NCI-H1417 (cell line): ENCODE measurements at regions not wholly inside any gene's neighbourhood (a gene's known extent, or its start where the extent isn't known, plus 50 kb on each side); places are given as distances from the start of the nearest gene placed in this dataset.
A peak's percentile ranks its signal among the peaks of the same experiment; 100 is the strongest.

ENCODE experiments used
- DNase-seq, 3 experiments: peaks; one replicate each; lab custom pipeline; 2025; lab: John Stamatoyannopoulos, UW

DNA sequence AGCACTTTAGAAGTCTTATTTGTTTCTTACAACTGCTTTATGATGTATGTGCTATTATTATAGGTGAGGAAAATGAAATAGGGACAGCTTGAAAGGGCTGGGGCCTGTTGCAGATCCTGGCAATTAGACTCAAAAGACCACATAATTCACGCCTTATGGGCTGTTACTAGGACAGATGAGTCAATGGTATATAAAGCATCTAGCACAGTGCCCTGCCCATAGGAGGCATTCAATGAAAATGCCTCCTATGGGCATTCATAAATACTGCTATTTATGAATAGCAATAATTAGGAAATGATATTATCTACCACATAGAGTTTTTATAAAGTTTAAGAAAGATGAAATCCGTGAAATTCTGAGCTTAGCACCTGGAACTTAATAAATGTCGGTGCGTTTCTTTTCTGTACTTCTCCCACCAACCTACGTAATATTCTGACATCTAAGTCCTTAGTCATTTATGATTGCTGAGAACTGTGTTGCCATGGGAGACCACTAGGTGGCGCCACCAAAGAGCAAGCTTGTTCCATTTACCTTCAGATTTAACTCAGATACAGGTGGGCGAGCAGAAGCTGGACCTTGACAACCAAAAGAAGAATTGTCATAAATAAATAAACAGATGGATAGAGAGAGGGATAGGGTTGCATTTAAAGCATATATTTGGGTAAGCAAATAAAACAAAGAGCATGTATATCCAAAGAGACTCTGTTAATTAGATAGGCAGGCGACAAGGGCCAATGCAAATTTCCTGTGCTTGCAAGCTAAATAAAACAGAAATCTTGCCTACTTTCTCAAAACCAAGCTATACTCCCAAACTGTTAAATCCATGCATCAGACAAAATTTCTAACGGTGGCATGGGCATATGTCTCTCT is 699.9 kb downstream of the INHBA start:
- peak; percentile 2 to 51 (median 12) for DNase-seq

DNA sequence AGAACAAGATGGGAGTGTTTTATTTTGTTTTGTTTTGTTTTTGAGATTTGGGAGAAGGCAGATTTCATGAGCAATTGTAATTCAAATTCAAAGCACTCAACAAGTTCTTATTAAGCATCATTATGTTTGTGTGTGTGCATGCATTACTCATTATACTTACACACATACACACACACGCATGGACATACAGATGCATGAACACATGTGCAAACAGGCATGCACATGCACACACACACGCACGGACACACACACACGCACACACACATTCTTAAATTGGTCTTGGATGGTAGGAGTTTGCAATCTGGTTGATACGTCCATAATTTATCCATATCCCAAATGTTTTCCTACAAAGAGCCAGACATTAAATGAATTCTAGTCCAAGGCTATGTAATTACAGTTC is 702.8 kb downstream of the INHBA start:
- no peak for DNase-seq

DNA sequence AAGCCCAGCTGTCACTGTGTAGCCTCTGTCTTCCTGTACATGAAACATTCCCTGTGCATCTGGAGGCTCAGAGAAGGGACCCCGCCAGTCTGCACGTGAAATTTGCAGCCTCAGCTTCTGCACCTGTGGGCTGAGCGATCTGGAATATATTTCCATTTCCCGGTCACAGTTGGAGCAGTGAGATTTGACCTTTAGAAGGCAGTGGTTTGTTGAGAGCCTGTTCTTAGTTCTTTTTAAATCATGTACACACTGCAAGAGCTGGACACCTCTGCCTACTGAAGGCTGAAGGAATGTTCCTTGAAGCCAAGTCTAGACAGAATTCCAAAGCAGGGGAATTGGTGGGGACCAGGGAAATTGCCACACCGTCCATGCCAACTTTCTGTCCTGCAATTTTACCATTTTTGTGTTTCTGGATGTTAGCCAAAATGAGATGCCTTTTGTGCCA is 706.6 kb downstream of the INHBA start:
- no peak for DNase-seq

- no peak for DNase-seq
Measured at GRCh38 chr7:40990841-40991240, 712.0 kb downstream of the INHBA start.

- DNase-seq: no peak
Measured at GRCh38 chr7:40987571-40987970, 715.3 kb downstream of the INHBA start.

DNA sequence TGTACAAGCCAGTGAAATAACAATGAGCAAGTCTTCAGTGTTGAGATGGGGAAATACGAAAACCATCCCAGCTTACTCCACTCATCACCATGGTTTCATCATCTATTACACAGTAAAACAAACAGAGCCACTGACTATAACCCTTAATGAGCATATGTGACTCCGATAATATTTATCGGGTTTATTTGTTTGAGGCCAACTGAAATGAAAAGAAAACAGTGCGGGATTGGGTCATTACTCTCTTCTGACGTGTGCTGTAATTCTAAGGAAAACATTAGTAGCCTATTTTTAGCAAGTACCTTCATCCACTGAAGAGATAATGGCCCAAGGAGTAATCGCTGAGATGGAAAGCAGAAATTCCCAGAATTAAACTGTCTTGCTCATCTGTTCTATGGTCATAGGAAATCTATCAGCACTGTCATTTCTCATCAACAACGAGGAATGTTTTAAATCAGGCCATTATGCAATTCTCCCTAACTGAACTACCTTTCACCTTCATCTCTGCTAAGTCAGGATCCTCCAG is 716.5 kb downstream of the INHBA start:
- DNase-seq: peak in 1 of 3 experiments; percentile 19

DNA sequence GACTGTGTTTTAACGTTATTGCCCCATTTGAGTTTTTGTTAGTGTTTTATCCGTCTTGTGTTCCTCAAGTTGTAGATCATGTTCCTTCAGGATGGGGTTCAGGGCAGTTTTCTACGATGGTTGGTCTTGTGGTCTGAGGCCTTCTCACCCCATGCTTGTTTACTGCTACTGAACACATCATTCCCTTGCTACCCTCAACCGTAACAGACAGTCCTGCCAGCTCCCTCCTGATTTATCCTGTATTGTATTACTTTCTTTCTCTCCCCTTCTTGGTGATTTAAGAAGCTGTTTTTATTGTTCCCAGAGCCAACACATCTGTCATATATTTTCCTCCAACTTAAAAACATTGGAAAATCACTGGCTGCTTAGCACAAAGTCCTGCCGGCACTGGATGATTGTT is 719.8 kb downstream of the INHBA start:
- DNase-seq: no peak

DNA sequence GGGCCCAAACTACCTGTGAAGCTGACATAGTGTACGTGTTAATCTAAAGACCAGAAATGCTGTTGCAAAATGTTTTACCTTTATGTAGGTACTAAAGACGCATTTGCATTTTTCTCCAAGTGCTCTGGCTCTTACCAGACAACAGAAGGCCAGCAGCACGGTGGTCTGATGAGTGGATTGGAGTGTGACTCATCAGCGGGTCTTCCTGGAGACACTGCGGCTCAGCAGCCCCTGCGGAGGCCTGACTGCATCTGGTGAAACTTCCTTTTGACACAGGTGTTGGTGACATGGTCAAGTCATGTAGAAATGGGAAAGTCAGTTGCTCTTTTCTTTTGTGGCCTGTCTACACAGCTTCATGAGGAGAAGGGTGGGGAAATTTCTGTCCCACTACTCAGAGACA is 723.6 kb downstream of the INHBA start:
- no peak for DNase-seq

DNA sequence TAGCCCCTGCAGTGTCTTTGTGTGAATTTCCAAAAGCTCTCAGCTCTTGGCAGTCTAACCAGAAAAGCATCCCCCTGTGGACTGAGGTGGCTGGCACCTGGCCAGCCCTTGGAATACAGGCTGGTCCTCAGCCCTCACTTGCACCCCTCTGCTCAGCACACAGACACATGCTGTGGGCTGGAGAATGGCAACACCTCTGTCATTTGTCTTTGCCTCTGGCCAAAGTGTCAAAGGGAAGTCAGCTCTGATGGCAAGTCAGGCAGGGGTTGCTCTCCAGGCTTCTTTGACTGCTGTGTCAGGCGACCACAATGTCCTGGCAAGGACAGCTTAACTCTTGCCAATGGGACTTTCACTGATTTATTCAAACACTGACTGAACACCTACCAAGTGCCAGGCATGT is 724.8 kb downstream of the INHBA start:
- no peak for DNase-seq

DNA sequence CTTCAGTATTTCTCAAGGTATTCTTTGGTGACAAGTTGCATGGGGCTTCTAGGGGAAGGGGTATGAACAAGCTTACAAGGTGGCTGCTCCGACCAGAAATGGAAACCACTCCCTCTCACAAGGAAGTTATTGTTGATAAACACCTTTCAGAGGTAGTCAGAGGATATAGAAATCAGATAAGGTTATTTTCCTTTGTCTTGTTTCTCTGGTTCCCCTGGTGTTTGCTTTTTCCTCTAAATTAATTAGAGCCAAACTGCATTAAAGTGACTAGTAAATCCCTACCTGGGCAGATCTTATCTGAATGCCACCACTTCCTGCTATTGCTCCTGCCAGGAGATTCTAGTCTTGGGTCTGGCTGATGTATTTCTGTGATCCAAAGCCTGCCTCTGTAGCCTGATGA is 725.4 kb downstream of the INHBA start:
- DNase-seq: no peak

DNA sequence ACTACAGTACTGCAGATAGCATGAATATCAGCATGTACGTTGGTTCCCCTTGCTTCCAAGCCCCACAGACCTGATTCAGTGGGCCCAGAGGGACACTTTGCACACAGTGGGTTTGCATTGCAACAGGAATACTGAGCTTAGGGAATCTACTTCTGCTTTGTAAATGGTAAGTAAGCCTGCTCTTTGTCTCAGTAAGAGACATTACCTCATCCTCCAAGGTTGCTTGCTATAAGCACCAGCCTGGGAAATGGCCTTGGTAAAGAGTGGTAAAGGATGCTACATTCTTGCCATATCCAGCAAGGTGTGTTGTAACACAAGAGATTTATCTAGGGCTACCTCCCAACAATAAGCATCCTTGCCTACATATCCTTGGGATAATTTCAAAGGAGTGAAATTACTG is 730.5 kb downstream of the INHBA start:
- DNase-seq: no peak

GRCh38 chr7:40969641-40970040 is 733.2 kb downstream of the INHBA start:
- DNase-seq: no peak

DNA sequence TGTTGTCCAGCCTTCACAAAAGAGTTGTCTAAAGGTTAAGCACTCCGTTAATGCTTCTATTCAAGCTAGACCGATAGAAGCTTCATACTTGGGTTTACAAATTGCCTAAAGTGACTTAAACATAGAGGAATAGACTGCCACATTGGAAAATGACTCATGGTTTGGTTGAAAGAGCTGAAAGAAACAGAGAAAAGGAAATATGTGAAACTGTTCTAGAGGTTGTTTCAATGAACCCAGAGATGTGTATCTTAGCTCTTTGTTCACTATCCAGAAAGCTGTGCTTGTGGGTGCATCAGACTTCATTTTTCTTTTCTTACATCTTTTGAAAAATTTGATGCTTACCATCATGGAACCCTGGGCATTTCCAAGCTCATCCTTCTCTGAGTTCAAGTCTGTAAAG is 736.2 kb downstream of the INHBA start:
- no peak for DNase-seq

DNA sequence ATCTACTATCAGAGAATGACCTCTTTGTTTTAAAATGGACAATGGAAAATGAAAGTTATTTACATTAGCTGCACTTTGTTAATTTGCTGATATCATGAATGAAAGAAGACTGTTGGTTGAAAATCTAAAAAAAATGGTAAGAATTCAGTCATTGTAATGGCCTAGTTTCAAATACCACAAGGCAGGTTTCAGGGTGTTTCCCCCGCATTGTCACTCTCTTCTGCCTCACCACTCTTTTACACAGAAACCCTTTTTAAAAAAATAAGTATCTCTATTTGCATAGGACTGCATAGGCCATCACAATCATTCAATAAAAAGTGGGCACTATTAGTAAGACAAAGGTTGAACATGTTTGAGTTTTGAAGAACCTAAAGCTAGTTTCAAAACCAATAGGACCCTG is 737.1 kb downstream of the INHBA start:
- no peak for DNase-seq

GRCh38 chr7:40965016-40965415 is 737.9 kb downstream of the INHBA start:
- DNase-seq: no peak

DNA sequence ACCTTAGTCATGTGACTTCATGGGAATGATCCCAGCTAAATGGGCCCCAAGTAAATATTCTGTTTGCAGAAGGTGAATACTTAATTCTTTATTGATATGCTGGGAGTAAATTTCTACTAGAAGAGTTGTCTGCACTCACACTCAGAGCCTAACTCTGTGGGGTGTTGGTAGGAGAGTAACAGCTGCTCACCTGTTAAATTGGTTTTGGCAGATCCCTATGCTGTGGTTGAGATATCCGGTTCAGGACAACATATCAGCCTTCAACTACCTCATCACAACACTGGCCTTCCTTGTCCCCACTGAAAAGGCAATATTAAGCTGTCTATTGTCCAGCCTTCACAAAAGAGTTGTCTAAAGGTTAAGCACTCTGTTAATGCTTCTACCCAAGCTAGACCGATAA is 738.3 kb downstream of the INHBA start:
- DNase-seq: no peak

DNA sequence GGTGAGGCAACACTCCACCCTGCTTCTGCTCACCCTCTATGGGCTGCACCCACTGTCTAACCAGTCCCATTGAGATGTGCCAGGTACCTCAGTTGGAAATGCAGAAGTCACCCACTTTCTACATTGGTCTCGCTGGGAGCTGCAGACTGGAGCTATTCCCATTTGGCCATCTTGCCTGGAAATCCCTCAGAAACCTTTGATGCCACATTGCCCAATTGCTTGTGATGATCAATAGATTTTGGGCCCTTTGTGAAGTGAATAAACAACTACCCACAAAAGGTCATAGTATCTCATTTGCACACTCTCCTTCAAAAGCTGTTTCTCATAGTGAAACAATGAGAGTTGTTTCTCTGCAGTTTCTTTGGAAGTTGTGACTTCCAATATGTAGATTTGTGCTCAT is 742.9 kb downstream of the INHBA start:
- DNase-seq: no peak

- no peak for DNase-seq
Measured at GRCh38 chr7:40948239-40948638, 754.7 kb downstream of the INHBA start.

DNA sequence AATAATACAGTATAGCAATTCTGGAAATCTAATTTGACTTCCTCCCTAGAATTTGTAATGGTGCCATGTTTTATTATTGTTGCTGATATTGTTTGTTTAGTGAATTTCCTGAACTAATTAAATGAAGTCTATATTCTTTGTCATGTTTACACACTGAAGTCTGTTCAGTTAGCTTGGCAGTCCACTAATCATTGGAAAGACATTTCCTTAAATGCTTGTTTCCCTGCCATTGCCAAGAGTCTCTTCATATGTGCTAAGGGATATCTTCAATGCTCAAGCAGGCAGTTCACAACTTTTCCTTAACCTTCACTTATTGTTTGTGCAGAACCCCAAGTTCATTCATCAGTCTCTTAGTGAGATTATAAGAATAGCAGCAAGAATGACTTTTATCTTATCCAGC is 755.3 kb downstream of the INHBA start:
- DNase-seq: no peak

DNA sequence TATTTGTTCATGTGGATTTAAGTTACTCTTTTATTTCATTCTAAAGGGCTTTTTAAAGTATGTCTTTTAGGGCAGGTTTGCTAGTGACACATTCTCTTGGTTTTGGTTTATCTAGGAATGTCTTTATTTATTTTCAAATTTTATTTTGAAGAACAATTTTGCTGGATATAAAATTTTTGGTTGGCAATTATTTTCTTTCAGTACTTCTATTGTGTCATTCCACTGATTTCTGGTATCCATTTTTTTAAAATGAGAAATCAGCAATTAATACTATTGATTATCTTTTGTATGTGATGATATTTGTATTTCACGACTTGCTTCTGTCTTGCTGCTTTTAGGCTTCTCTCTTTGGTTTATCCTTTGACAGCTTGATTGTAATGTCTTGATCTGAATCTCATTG is 756.3 kb downstream of the INHBA start:
- no peak for DNase-seq

DNA sequence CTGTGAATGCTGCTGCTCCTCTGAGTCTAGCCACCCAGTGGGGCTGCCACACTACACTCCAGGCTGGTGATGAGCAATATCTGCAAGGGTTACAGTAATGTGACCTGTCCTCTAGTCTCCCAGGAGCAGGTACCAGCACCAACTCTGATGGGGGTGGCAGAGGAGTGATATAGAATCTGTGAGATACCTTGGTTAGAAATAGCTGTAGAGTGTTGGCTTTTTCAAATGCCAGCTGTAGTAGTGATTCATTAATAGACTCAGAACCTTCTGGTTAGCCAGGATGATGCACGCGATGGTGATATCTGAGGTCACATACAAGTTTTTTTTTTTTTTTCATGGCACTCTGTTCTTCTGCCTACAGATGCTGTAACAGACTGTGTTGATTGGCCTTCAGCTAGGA is 757.1 kb downstream of the INHBA start:
- DNase-seq: no peak

DNA sequence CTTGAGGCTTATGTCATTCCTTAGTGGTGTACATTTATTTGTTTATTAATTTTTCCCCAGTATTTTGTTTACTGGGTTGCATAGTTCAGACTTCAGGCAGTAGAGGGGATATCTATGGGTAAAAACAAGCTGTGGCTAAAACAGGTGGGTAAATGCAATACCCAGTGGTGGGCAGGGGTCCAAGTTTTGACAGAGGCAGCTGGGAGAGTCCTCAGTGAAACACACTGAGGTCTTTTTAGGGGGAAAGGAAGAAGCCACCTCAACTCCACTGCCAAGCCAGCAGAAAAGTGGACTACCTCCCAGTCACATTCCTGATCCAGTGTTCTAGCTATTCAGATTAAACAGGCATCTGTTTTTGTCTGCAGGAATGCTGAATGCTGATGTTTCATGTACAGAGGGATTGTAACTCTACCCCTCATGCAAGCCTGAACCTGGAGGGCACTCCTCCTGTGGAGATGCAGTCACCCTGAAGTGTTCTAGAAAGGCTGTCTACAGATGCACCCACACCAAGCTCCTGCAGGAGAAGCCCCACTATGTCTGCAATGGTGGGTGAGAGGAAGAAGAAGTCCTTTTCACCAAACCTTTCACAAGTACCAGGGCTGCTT is 757.8 kb downstream of the INHBA start:
- DNase-seq: no peak

DNA sequence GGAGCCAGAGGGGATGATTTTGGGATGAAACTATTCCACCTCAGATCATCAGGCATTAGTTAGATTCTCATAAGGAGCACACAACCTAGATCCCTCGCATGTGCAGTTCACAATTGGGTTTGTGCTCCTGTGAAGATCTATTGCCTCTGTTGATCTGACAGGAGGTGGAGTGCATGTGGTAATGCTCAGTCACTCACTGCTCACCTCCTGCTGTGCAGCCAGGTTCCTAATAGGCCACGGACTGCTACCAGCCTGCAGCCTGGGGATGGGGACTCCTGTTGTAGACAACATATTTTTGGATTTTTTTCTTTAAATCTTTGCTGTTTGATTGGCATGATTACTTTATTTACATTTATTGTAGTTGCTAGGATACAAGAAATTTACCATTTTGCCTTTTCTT is 765.0 kb downstream of the INHBA start:
- no peak for DNase-seq

DNA sequence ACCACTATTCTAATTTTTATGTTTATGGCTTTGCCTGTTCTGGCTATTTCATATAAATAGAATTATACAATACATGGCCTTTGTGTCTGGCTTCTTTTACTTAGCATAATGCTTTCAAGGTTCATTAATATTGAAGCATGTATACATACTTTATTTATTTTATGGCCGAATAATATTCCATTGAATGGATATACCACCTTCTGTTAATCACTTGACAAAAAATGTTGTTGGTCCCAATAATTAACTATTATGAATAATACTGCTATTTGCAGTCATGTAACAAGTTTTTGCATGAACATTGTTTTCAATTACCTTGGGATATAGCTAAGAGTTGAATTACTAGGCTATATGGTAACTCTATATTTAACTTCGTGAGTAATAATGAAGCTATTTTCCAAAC is 767.5 kb downstream of the INHBA start:
- no peak for DNase-seq
